Medulla oblongata (tissue), 1 donor: ENCODE measurements at regions not wholly inside any gene's neighbourhood (a gene's known extent, or its start where the extent isn't known, plus 50 kb on each side); places are given as distances from the start of the nearest gene placed in this dataset.
A peak's percentile ranks its signal among the peaks of the same experiment; 100 is the strongest.
"Not testable (repeated sequence)": the region's sequence is repeated elsewhere in the genome, so short reads cannot be mapped to it uniquely, and the experiment has no call there.

Experiments
- DNase-seq: peaks from one replicate; pipeline ENCODE4 v3.0.0-alpha.2; 2015; ENCODE audit errors: extremely low spot score

DNA sequence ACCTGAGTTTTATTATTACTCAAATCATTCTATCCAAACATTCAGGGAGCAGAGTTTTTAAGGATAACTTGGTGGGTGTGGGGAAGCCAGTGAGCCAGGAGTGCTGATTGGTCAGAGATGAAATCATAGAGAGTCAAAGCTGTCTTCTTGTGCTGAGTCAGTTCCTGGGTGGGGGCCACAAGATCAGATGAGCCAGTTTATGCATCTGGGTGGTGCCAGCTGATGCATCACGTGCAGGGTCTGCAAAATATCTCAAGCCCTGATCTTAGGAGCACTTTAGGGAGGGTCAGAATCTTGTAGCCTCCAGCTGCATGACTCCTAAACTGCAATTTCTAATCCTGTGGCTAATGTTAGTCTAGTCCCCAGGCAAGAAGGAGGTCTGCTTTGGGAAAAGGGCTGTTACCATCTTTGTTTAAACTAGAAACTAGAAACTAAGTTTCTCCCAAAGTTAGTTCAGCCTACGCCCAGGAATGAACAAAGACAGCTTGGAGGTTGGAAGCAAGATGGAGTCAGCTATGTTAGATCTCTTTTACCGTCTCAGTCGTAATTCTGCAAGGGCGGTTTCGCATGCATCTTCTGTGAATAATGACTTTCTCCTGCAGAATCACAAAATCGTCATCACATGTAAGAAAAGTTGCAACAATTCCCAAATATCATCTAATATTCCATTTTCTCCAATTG is 97.5 kb downstream of the ZNF664 start:
- DNase-seq = not testable (repeated sequence)

DNA sequence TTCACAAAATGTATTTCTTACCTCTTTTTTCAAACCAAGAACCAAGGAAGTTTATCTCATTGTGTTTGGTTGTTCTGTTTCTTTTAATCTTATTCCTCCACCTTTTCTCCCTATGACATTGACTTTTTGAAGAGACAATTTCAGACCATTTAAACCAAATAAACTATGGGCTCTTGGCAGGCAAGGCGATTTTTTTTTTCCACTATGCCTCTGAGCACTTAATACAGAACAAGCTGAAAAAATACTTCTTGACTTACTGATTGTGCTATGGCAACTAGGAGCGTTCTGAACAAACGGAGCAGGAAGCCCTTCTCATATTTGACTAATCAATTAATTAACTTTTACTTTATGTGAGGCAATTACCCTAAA is 98.0 kb downstream of the ZNF664 start:
- DNase-seq = peak; percentile 10

DNA sequence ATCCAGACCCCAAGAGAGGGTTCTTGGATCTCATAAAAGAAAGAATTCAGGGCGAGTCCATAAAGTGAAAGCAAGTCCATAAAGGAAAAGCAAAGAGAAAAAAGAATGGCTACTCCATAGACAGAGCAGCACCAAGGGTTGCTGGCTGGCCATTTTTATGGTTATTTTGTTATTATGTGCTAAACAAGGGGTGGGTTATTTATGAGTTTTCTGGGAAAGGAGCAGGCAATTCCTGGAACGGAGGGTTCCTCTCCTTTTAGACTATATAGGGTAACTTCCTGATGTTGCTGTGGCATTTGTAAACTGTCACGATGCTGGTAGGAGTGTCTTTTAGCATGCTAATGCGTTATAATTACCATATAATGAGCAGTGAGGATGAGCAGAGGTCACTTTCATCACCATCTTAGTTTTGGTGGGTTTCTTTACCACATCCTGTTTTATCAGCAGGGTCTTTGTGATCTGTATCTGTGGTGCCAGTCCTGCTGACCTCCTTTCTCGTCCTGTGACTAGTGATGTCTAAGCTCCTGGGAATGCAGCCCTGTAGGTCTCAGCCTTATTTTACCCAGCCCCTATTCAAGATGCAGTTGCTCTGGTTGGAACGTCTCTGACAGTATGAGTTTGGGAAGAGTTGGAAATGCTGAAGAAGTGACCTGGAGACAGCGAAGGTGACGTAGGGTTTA is 100.5 kb downstream of the ZNF664 start:
- no peak for DNase-seq

DNA sequence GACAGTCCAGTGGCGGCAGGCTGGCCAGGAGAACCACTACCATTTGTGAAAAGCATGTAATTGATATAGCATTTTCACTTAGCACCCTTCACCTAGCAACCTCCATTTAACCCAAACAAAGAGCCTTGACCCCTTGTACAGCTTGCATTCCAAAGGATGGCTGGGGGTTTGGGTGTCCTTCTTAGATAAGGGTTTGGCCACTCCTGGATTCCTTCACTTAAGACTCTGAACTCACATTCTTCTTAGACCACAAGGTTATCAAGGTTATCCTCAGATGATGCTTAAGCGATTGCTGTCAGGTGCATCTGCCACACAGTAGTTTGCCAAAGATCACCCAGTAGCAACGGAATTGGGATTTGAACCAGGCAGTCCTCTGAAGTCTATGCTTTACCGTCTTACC is 102.8 kb downstream of the ZNF664 start:
- no peak for DNase-seq

DNA sequence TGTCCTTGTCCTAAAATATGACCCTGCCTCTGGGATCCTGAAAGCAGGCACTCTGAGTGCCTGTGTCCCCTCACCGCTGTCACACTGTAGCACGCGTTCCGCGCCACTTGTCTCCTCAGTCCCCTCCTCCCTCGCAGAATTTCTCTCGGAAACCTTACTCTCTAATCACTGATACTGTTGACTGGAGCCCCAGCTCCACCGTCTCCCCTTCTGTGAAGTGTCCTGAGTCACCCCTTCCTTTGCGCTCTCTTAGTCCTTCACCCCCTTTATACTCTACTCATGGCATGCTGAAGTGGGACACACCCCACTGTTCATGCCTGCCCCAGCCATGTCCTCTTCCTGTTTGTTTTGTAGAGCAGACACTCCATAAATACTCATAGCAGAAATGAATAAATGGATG is 104.7 kb downstream of the ZNF664 start:
- no peak for DNase-seq

DNA sequence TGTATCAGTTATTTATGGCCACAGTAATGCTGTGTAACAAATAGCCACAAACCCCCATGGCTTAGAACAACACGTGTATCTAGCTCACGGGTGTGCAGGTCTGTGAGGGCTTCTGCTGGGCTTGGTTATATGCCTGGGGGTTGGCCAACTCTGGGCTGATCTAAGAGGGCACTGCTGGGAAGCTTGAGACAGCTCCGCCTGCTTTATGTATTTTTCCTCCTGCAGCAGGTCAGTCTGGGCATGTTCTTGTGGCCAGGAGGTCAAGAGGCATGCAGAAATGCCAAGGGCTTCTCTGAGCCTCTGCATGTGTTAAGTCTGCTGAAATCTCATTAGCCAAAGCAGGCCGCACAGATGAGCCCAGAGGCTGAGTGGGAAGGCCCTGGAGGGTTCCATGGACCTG is 105.8 kb downstream of the ZNF664 start:
- no peak for DNase-seq

DNA sequence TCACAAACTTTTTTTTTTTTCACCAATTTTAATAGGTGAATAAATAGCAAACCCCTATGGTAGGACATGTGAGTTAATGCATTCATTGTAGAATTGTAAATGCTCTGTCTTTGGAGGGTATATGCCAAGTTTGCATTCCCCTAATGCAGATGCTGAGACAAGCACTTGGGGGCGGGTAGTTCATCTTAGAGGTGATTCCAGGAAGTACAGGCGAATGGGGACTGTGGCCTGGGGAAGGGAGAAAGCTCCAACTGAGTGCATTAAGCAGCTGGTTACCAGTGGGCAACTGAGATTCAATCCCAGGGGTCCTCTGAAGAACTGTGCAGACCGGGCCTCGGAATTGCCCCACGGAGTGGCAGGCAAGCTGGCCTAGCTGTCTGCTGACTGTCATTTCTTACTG is 107.6 kb downstream of the ZNF664 start:
- DNase-seq = no peak

DNA sequence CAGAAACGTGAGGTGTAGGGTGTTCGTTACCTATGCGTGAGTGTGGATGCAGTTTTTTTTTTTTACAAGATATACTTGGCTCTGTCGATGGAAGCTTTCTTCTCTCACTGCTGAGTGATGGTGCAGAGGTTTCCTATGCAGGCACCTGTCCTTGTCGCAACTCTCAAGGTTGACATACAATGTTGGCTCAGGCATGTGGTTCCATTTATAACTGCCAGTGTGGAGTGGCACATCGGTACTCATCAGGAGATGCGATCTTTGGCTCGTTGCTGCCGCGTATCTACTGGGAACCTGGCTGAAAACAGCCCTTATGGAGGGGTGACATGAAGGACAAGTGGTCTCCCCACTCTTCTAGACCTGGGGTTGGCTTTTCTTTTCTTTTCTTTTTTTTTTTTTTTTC is 109.0 kb downstream of the ZNF664 start:
- no peak for DNase-seq

DNA sequence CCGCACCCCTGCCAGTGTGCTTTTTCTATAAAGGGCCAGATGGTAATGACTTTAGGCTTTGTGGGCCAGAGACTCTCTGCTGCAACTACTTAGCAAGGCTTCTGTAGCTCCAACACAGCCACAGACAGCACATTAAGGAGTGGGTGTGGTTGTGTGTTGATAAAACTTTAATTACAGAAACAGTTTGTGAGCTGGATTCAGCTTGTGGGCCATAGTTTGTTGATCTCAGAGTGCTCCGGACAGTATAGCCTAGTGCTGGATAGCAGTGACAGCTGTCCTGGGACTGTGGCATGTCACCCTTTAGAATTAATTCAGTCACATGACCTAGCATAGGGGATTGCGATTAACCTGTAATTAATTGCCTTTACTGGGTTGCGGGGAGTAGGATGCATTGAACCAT is 109.7 kb downstream of the ZNF664 start:
- no peak for DNase-seq

DNA sequence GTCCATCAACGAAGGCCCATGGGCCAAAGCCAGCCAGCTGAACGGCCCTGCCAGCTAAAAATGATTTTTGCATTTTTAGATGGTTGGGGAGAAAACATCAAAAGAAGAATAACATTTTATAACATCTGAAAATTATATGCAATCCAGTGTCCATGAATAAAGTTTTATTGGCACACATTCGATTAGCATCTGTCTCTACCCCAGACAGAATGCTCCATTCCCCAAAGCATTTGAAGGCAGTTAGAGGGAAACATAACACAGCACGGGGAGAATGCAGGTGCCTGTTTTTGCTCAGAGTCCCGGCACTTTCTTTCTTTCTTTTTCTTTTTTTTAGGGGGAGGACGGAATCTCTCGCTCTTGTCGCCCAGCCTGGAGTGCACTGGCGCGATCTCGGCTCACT is 110.7 kb downstream of the ZNF664 start:
- no peak for DNase-seq

DNA sequence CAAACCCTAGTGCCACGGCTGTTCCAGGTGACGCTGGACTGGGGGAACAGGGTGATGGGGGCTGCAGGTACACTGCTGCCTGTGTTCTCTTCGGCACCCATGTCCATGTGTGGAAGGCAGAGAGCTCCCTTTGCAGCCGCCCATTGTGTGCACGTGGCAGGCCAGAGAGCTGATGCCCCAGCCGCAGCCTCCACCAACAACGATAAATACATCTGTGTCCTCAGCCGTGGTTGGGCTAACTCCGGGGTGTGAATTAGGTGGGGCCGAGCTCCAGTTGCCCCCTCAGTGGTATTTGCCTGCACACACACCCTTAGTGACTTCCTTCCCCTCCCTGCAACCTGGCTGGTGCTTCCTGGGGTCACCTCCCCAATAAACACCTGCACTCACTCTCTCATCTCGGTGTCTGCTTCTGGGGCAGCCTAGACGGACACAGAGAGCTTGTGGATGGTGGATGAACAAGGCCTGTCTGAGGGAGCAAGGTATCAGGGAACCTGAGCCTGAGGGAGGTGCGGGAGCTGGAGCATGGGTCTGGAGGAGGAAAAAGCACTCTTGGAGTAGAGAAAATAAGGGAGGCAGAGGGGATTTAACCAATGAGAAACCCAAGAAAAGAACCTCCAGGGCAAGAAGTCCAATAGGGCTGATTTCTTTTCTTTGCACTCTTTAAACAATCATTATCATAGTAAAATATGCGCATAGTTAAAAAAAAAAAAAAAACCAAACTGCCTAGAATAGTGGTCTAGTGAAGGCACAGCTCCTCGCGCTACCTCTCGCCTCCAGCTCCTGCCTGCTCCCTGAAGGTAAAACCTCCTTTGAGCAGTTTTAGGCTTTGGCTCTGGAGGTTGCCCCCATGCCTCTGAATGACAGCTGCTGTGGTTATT is 112.6 kb downstream of the ZNF664 start:
- DNase-seq = no peak

DNA sequence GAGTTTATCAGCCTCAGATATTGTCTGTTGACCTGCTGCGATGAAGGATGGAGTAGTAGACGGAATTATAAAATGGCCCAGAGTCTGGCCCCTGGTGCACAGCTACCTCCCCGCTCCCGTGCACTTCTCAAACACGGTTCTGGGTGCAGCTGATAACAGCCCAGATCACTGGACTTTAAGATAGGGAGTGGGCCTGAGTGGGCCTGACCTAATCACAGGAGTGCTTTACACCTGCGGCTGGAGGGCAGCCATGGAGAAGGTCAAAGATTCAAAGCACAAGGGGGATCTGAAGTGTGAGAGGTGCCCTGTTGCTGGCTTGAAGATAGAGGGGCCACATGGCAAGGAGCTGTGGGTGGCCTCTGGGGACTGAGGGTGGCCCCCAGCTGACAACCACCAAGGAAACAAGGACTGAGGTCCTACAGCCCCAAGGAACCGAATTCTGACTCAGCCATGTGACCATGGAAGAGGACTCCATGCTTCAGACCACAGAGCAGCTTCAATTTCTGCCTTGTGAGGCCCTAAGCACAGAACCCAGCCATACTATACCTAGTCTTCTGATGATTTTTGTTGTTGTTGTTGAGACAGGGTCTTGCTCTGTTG is 113.4 kb downstream of the ZNF664 start:
- no peak for DNase-seq

DNA sequence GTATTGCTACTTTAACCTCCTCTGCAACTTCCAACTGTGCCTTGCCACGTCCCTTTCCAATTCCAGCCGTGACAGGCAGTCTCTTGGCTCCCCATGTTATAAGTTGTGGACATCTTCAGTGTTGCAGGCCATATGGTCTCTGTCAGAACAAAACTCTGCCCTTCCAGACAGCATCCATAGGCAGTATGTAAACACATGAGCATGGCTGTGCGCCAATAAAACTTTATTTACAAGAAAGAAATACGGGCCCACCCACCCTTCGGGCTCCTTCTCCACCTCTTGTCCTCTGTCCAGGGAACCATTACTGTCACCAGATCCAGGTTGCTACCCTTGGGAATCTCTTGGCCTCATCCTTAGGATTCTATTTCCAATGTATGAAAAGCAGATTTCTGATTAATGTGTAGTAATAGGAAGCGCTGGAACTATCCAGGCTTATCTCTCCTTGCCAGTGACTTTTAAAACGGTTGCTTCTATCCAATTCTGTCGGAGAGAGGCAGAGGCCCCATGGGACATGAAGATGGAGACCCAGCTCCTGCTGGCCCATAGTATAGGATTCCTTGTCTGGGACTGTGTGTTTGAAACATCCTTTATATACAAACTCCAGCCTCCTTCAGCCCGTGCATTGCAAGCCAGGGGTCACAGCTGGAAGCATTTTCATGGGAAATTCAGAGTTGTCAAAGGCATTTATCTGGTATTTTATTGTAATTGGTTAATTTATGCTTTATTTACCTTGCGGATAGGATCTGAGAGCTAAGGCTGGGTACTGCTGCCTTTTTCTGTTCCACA is 114.4 kb downstream of the ZNF664 start:
- no peak for DNase-seq

DNA sequence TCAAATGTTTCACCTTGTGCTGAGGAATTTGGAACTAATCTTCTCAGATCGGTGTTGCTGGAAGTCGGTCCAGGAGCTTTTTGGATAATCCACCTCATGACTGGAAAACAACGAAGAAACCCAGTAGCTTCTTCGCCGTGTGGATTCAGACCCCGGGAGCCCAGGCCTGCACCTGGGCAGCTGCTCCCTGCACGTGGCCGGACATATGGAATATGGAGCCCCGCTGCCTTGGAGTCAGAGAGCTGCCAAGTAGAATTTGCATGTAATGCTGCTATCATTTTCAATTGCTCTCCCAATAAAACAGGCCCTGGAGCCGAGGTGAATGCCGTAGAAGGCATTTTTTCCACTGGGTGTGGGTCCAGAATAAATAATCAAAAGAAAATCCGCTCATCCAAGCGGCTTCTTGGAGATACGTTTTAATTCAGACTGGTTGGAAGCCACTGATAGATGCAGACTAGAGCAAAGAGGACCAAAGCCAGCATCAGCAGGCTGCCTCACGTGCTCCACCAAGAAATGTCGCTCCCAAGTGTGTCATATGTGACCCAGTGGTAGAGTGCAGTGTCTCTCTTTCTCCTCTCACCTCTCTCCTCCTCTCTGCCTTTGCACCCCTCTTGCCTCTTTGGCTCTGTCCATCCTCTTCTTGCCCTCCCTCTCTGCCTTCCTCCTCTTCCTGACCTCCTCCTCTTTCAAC is 115.3 kb downstream of the ZNF664 start:
- DNase-seq = no peak

DNA sequence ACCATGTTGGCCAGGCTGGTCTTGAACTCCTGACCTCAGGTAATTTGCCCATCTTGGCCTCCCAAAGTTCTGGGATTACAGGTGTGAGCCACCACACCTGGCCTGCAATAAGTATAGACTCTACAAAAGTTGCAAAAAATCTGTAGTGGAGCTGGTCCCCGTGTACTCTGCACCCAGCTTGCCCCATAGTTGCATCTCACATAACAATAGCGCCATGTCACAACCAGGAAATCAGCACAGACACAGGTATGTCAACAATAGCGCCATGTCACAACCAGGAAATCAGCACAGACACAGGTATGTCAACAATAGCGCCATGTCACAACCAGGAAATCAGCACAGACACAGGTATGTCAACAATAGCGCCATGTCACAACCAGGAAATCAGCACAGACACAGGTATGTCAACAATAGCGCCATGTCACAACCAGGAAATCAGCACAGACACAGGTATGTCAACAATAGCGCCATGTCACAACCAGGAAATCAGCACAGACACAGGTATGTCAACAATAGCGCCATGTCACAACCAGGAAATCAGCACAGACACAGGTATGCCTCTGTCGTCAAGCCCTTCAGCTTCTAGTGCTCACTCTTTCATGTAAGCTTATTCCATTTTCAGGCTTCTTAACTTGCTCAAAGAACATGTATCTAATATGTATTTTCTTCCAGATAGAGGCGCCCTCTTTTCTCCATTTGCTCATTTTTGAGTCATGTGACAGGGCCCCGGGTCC is 116.3 kb downstream of the ZNF664 start:
- DNase-seq = not testable (repeated sequence)

DNA sequence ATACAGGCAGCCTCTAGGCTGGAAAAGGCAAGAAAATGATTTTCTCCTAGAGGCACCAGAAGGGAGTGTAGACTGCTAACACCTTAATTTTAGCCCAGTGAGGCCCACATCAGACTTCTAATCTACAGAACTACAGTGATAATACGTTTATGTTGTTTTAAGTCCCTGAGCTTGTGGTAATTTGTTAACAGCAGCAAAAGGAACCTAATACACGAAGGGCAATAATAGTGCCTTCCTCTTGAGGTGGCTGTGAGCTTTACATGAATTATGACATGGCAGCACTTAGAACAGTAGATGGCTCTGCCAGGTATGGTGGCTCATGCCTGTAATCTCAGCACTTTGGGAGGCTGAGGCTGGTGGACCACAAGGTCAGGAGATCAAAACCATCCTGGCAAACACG is 118.8 kb downstream of the ZNF664 start:
- DNase-seq = no peak

DNA sequence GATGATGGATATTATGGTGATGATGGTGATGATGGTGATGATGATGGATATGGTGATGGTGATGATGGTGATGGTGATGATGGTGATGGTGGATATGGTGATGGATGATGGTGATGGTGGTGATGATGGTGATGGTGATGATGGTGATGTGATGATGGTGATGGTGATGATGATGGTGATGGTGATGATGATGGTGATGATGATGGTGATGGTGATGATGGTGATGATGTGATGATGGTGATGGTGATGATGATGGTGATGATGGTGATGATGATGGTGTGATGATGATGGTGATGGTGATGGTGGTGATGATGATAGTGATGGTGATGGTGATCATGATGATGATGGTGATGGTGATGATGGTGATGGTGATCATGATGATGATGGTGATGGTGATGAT is 119.5 kb downstream of the ZNF664 start:
- DNase-seq = not testable (repeated sequence)

DNA sequence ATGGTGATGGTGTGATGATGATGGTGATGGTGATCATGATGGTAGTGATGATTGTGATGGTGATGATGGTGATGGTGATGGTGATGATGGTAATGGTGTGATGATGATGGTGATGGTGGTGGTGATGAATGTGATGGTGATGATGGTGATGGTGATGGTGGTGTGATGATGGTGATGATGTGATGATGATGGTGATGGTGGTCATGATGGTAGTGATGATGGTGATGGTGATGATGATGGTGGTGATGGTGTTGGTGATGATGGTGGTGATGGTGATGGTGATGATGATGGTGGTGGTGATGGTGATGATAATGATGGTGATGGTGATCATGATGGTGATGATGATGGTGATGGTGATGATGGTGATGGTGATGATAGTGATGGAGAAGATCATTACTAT is 120.3 kb downstream of the ZNF664 start:
- DNase-seq = no peak

DNA sequence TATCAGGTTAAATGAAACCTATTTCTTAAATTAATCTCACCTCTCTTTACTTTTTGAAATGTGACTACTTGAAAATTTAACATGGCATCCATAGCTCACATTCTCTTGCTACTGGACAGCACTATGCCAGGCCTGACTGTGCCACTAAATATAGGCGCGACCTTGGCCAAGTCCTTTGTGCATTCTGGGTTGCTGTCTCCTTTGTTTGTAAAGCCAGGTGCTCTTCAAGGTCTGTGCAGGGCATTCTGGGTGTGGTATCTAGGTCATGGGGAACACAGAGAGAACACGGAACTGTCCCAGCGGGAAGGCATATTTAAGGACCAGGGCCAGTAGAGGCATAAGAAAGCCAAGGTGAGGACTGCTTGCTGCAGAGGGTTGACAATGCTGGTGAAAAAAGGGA is 121.2 kb downstream of the ZNF664 start:
- no peak for DNase-seq

DNA sequence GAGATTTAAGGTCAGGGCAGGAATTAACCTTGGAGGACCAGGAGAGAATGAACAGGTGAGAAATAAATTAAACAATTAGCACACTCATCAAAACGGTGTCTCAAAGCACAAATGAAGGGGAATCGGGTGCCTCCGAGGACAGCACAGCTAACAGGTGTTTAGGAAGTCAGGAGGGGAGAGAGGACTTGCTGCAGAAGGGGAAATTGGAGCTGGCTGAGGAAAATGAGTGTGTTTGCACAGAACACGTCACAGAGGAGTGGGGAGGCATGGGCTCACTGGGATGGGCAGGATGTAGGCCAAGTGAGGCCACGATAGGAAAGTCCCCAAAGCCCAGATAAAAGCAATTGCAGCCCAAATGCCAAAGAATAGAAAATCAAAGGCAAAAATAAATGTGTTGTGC is 121.7 kb downstream of the ZNF664 start:
- no peak for DNase-seq
